ENCODE measurements at regions not wholly inside any gene's neighbourhood (a gene's known extent, or its start where the extent isn't known, plus 50 kb on each side); places are given as distances from the start of the nearest gene placed in this dataset.

DNA sequence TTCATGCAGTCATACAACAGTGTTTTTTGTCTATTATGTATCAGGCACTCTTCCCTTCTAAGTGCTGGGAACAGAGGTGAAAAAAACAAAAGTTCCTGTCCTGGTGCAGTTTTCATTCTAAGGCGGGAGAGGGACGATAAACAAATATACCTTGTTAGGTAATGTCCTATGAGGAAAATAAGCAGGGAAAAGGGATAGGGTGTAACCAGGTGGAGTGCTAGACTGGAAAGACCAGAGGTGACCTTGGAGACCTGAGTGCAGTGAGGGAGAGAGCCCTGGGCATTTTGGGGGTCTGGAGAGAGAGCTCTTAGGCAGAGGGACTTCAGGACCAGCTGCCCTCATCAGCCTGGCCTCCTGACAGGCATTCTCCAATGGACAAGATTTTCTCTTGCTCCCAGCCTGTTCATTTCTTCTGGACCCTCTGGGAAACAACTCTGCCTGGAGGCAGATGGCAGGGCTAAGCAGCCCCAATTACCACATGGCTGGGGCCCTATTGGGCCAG, 97.2 kb upstream of the TJP1 start:
- no peak for DNase-seq (ENCODE audit: low read depth in 2 of 2)

- DNase-seq (ENCODE audit: low read depth in 2 of 2): no peak
Observed at GRCh38 chr15:29917600-29918597, 95.6 kb upstream of the TJP1 start.

GRCh38 chr15:29914511-29914926, 92.3 kb upstream of the TJP1 start:
- DNase-seq (ENCODE audit: low read depth in 2 of 2): no peak

- no peak for DNase-seq (ENCODE audit: low read depth in 2 of 2)
Observed at GRCh38 chr15:29913528-29914135, 91.4 kb upstream of the TJP1 start.

DNA sequence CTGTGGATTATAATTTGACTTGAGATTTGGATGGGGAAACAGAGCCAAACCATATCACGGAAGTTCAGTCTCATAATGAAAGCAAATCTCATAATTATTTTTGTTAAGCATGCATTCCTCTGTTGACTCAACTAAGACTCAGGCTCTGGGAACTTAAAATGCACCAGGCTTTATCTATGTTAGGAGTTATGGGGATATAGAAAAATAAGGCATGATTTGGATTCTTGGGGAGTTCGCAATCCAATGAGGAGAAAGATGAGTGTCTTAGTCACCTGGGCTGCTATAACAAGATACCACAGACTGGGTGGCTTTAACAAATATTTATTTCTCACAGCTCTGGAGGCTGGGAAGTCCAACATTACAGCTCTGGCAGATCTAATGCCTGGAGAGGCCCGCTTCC, 89.4 kb upstream of the TJP1 start:
- no peak for DNase-seq (ENCODE audit: low read depth in 2 of 2)

GRCh38 chr15:29910068-29910467, 87.8 kb upstream of the TJP1 start:
- no peak for DNase-seq (ENCODE audit: low read depth in 2 of 2)

DNA sequence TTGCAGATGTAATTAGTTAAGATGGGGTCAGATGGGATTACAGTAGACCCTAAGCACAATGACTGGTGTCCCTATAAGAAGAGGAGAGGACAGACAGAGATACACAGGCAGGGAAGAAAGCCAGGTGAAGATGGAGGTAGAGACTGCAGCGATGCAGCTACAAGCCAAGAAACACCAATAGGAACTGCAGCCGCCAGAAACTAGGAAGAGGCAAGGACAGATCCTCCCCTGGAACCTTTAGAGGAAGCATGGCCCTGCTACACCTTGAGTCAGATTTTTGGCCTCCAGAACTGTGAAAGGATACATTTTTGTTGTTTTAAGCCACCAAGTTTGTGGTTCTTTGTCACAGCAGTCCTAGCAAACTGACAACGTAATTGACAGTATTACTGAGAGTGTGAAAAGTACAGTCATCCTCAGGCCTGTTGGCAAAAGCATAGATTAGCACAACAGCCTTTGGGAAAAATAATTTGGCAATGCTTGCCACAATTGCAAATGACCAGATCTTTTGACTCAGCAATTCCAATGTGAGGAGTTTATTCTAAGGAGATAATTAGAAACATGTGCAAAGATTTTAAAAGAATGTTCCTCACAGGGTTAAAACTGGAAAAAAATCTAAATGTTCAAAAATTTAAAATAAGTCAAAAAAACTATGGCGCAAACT, 82.6 kb upstream of the TJP1 start:
- no peak for DNase-seq (ENCODE audit: low read depth in 2 of 2)

GRCh38 chr15:29903785-29904464, 81.7 kb upstream of the TJP1 start:
- no peak for DNase-seq (ENCODE audit: low read depth in 2 of 2)

GRCh38 chr15:29903028-29903427, 80.8 kb upstream of the TJP1 start:
- no peak for DNase-seq (ENCODE audit: low read depth in 2 of 2)

GRCh38 chr15:29900237-29901189, 78.2 kb upstream of the TJP1 start:
- DNase-seq (ENCODE audit: low read depth in 2 of 2): no peak

DNA sequence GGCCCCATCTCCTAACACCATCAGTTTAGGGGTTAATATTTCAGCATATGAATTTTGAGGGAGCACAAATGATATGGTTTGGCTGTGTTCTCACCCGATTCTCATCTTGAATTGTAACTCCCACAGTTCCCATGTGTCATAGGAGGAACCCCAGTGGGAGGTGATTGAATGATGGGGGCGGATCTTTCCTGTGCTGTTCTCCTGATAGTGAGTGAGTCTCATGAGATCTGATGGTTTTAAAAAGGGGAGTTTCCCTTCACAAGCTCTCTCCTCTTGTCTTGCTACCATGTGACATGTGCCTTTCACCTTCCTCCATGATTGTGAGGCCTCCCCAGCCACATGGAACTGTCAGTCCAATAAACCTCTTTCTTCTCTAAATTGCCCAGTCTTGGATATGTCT, 73.8 kb upstream of the TJP1 start:
- DNase-seq (ENCODE audit: low read depth in 2 of 2): no peak

DNA sequence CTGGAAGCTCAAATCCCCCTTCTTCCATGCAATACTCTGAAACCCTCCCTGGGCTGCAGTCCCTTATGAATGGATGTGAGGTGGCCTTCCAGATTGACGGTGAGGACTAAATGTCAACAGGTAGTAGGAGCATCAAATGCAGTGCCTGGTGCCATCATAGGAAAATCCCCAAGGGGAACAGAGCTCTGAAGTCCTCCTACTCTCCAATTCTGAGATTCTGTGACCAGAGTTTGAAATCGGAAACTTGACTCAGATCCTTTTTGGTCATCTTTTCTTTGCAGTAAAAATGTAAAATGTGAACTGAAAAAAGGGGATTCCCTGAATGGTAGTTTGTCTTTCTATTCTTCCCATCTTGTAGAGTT, 68.8 kb upstream of the TJP1 start:
- DNase-seq (ENCODE audit: low read depth in 2 of 2): no peak

- no peak for DNase-seq (ENCODE audit: low read depth in 2 of 2)
Observed at GRCh38 chr15:29890336-29891095, 68.2 kb upstream of the TJP1 start.

DNA sequence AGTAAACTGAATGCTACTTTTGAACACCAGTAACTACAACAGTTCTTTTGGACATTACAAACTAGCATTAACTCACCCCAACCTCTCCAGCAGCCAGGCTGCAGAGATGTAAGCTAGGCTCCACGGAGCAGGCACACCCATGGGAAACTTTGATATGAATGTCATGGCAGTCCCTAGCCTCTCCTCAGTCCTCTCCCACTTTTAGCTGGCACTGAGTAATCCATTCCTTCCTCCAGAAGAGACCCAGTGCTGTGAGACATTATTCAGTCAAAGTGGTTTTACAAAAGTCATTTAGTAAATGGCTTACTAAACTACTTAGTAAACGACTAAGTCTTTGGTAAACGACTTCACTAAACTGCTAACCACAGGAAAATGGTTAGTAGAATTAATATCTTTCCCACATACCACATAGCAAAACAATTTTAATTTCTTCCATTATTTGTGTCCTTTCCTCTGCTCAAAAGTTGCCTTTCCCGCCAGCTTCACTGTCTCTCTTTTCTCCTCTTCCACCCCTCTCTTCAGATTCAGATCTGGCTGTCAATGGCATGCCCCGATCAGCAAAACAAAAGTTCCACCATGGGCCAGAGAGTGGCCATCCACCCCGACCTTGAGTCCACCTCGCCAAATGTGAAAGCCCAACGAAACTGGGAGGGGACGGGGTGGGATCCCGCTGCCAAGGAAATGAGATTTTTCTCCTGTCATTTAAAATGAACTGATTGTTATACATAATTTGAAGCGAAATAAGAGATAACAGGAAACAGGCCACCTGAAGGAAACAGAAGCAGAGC, 67.5 kb upstream of the TJP1 start:
- DNase-seq (ENCODE audit: low read depth in 2 of 2): no peak

DNA sequence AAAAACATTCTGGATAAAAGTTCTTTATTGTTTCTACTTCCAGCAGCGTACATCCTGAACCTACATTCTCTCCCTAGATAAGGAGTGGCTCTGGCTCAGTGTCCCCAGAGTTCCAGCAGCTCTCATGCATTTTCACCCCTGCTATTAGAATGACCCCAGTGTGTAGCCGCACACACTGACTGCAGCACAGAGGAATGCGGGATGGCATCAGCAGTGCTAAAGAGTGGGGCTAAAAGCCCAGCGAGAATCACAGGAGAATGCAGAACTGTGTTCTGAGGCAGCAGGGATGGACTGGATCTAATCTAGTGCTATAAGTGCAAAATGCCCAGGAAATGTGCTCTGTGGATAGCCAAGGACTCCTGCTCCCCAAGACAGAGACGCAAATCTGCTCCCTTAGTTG, 66.4 kb upstream of the TJP1 start:
- DNase-seq (ENCODE audit: low read depth in 2 of 2): no peak

- no peak for DNase-seq (ENCODE audit: low read depth in 2 of 2)
Observed at GRCh38 chr15:29887721-29888120, 65.5 kb upstream of the TJP1 start.

DNA sequence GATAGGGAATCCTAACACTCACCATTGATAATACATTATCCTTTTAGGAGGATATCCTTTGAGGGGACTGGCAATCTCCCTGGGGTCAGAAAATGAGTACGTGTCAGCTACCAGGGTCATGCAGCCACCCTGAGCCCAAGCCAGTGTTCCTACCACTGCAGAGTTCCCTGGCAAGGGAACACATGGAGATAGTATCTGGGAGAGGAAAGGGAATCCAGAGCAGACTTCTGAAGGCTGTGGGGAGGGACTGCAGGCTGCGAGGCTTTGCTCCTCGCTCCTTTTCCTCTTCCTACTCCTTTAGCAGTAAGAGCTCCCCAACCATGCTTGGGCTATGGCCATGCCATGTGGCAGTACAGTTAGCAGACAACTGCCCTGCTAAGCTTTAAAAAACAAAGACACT, 62.9 kb upstream of the TJP1 start:
- no peak for DNase-seq (ENCODE audit: low read depth in 2 of 2)

DNA sequence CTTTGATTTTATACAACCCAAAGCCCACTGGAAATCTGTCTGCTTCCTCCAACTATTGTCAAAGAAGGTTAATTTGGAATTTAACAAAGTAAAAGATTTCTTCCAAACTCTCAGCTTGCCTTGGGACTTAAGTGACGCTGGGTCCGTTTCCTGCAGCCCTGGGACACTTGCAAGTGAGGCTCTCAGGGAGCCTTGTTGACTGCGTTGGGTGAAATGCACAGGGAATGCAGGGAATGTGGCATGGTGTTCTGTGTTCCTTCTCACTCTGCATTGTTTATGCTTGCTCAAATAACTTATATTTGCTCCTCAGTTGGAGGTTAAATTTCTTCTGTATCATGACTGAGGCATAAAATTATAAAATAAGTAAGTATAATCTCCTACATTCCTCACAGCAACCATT, 60.9 kb upstream of the TJP1 start:
- DNase-seq (ENCODE audit: low read depth in 2 of 2): no peak

- no peak for DNase-seq (ENCODE audit: low read depth in 2 of 2)
Observed at GRCh38 chr15:29880886-29881285, 58.6 kb upstream of the TJP1 start.

Data from stimulated activated CD8-positive, alpha-beta memory T cell treated with anti-CD3 and anti-CD28 coated beads, Interleukin-2, amount 100 ng/mL, for 48 hours (primary cell).